ENCODE measurements at regions not wholly inside any gene's neighbourhood (a gene's known extent, or its start where the extent isn't known, plus 50 kb on each side); places are given as distances from the start of the nearest gene placed in this dataset.
A peak's percentile ranks its signal among the peaks of the same experiment; 100 is the strongest.

DNA sequence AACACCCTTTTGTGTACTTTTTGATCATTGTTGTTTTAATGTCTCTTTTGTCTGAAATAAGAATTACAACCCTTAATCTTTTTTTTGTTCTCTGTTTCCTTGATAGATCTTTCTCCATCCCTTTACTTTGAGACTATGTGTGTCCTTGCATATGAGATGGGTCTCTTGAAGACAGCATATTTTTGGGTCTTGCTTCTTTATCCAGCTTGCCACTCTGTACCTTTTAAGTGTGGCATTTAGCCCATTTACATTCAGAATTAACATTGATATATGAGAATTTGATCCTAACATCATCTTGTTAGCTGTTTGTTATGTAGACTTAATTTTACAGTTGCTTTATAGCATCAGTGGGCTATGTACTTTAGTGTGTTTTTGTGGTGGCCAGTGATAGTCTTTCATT is 382.5 kb downstream of the MED10 start:
- Histone ChIP-seq H3K27ac (no peak overlapping the region), H3K4me1 (replicated peaks in 1 of 2) (no peaks in the 10 kb centered on the region), H3K4me3 (no peak overlapping the region)
- in situ Hi-C loops (cut with MboI; ENCODE audit: low pct_unique_long_range_greater_than_20kb in 2 of 9, low sequenced_read_pairs in 9 of 9, unreplicated experiment in 9 of 9): no loop called here
- no peak for ATAC-seq (replicated peaks in 6 of 8)

DNA sequence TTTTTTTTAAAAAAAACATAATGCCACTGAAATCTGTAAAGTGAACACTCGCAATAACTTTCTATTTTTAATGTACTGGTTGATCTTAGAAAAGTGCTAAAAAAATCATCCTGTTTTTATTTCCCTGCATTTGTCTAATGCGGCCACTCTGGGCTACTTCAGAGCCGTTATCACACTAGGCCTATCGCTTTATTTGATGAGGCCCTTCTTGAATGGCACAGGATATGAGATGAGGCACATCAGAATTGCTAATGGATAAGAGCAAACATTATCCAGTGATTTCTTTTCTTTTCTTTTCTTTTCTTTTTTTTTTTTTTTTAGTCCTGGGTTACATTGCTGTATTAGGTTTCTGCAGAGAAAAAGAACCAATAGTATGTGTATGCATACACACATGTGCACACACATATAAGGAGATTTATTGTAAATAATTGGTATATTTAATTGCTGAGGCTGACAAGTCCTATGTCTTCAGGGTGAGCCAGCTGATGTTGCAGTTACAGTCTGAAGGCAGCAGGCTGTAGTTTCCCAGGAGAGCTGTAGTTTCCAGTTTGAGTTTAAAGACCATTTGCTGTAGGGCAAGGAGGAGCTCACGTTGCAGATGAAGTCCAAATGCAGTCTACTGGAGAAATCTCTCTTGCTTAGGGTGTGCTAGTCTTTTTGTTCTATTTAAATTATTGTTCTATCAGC is 391.7 kb downstream of the MED10 start:
- Histone ChIP-seq H3K4me3 (no peak overlapping the region), H3K4me1 (replicated peaks in 1 of 2) (peaks cover 0 to 15% of the 10 kb centered on the region in 2 donors), H3K27ac (no peak overlapping the region)
- peak in 6 of 8 experiments; percentile 30 to 90 (median 53) for ATAC-seq (replicated peaks in 6 of 8)
- 25 to 100% (median 76%) methylated on average over 1 to 5 of the region's 5 CpGs for WGBS, 10 experiments
- in situ Hi-C loops (cut with MboI; ENCODE audit: low pct_unique_long_range_greater_than_20kb in 2 of 9, low sequenced_read_pairs in 9 of 9, unreplicated experiment in 9 of 9): no loop called here

DNA sequence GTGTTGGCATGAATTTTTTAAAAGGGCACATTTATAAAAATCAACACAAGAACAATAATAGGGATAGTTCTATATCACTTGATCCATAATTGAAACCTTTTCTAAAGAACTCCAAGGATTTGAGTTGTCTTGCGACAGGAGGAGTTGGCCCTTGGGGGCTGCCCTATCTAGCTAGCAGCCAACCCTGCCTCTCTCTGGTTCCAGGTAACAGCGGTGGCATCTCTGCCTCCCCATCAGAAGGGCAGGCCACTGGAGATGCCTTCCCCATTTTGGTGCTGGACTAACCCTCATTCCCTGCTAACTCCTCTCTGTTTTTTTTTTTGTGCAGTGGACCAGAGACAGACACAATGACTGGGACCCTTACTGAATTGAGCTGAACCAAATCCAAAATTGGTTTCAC is 393.0 kb downstream of the MED10 start:
- in situ Hi-C loops (cut with MboI; ENCODE audit: low pct_unique_long_range_greater_than_20kb in 2 of 9, low sequenced_read_pairs in 9 of 9, unreplicated experiment in 9 of 9): no loop called here
- WGBS, 10 experiments: 86 to 100% (median 94%) methylated on average over 1 to 2 of the region's 2 CpGs; no CpG with 5 or more reads in 6 of the 10 experiments
- Histone ChIP-seq H3K4me3 (no peak overlapping the region), H3K4me1 (replicated peaks in 1 of 2) (peaks cover 3 to 18% of the 10 kb centered on the region in 2 donors), H3K27ac (no peak overlapping the region)
- no peak for ATAC-seq (replicated peaks in 6 of 8)

DNA sequence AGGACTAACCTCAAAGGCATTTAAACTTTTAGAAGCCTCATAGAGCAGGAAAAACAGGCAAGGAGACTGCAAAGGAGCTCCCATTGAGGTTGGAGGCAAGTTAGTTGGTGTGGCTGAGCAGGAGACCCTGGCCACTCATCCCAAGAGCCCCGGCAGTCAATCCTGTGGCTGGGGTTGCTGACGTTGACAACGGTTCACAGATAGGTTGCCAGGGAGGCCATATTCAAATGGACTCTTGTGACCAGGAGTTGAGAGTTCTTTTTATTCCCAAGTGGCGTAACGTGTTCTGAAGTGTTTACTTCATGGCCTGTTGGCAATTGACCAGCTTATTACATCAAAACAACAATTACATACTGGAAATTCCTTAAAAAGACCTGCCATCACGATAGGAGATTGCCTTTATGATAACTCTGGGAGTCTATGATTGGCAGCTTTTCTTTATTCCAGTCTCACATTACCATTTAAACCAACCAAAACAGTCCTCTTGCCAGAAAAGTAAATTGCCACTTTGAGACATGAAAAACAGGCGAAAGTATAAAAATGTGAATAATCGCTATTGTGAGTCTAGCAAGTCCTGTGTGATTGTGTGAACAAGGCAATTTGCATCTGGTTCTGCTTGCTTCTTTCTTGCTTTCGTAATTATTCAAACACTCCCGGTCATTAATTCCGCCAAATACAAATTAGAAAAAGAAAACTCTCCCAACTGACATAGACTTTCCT is 394.9 kb downstream of the MED10 start:
- in situ Hi-C loops (cut with MboI; ENCODE audit: low pct_unique_long_range_greater_than_20kb in 2 of 9, low sequenced_read_pairs in 9 of 9, unreplicated experiment in 9 of 9): no loop called here
- WGBS, 10 experiments: 20 to 97% (median 76%) methylated on average over 1 to 11 of the region's 11 CpGs
- peaks cover 18 to 38% of the 10 kb centered on the region in 2 donors for H3K4me1 ChIP-seq (replicated peaks in 1 of 2)
- no peak overlapping the region for H3K27ac ChIP-seq
- ATAC-seq (replicated peaks in 6 of 8): no peak
- no peak overlapping the region for H3K4me3 ChIP-seq

DNA sequence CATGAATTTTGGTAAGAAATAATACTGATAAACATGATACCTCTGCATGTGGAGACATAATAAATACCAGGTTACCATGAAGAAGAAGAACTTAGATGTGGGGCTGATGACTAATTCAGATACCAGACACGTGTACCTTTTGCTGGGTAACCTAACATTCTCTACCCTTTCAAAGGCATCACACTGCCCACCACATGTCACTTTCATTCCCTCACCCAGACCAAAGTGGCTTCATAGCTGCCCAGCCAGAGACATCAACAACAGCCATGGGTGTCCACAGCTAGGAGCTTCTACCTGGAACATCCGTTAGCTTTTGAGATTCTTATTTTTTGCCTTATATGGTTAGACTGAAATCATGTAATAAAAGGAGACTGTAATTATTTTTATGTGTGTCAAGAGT is 396.8 kb downstream of the MED10 start:
- in situ Hi-C loops (cut with MboI; ENCODE audit: low pct_unique_long_range_greater_than_20kb in 2 of 9, low sequenced_read_pairs in 9 of 9, unreplicated experiment in 9 of 9): no loop called here
- H3K4me1 ChIP-seq (replicated peaks in 1 of 2): peaks cover 18 to 36% of the 10 kb centered on the region in 2 donors

DNA sequence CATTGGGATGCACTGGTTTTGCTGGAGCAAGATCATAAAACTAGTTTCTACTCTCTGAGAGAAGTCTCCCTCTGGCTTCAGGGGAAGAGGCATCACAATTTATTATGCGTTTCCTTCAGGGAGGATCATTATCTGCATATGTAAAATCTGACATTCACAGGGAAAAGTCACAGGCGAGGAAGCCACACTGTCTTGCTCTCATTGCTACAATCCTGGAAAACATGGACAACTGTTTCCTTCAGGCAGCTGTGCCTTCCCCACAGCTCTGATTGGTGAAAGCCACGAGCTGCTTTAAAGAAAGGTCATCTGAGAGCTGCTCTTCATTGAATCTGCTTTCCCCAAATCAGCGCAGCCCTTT is 397.8 kb downstream of the MED10 start:
- peak in 3 of 8 experiments; percentile 79 to 87 (median 80) for ATAC-seq (replicated peaks in 6 of 8)
- WGBS, 10 experiments: 0 to 90% (median 37%) methylated on average over 1 to 4 of the region's 4 CpGs; no CpG with 5 or more reads in 1 of the 10 experiments
- in situ Hi-C loops (cut with MboI; ENCODE audit: low pct_unique_long_range_greater_than_20kb in 2 of 9, low sequenced_read_pairs in 9 of 9, unreplicated experiment in 9 of 9): no loop called here
- Histone ChIP-seq H3K4me1 (replicated peaks in 1 of 2) (peaks cover 18 to 28% of the 10 kb centered on the region in 2 donors), H3K4me3 (no peak overlapping the region), H3K27ac (no peak overlapping the region)

More for the DNA sequence above, 396.8 kb downstream of the MED10 start:
- ATAC-seq (replicated peaks in 6 of 8): no peak
- WGBS, 10 experiments: 0 to 100% (median 85%) methylated on average over 1 to 2 of the region's 2 CpGs; no CpG with 5 or more reads in 4 of the 10 experiments
- Histone ChIP-seq H3K27ac (no peak overlapping the region), H3K4me3 (no peak overlapping the region)

DNA sequence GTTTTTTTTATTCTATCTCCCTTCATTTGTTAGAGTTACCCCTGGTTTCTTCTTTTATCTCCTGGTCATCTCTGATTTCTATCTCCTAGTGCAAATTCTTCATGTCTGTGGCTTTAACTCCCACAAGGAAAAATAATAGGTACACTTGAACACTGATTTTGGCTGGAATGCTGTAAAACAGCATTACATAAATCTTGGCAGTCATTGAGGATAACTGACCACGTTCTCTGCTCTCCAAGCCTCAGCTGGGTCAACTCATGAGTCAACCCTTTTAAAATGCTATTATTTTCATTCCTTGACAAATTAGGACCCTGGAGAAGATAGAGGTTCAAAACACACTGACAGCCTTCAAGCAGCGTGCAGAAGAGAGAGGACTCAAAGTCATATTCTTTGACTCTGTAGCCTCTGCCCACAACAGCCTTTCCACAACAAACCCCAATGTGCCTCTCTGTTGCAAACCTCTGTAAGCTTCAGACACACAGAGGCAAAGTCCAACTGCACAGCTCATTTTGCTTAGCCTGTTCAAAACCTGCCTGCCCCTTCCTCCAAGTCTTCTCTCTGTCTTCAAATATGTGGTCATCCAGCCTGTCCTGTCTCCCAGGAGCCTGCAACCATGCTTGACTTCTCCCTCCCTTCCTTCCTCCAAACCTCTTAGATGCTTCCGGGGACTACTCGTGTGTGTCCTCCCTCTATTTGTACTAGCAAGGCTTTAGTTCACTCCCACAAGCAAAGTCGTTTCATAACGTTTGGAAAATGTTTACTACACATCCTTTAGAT is 398.4 kb downstream of the MED10 start:
- no peak overlapping the region for H3K27ac ChIP-seq
- in situ Hi-C loops (cut with MboI; ENCODE audit: low pct_unique_long_range_greater_than_20kb in 2 of 9, low sequenced_read_pairs in 9 of 9, unreplicated experiment in 9 of 9): no loop called here

DNA sequence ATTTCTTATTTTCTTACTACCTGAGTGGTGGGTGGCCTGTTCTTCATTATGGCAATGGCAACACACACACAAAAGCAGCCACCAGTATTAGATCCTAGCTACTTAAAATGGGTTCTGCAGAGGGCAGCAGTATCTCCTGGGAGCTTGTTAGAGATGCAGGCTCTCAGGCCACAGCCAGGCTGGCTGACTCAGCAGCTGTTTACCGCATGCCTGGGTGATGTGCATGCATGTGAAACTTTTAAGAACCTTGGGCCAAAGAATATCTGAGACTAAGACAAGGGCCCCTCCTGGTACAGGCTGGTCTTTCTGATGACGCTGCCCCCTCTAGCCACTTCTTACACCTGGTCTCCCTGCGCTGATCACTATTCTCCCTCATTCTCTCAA is 399.0 kb downstream of the MED10 start:
- H3K27ac ChIP-seq: no peak overlapping the region
- in situ Hi-C loops (cut with MboI; ENCODE audit: low pct_unique_long_range_greater_than_20kb in 2 of 9, low sequenced_read_pairs in 9 of 9, unreplicated experiment in 9 of 9): no loop called here

More for the DNA sequence above, 398.4 kb downstream of the MED10 start:
- ATAC-seq (replicated peaks in 6 of 8): peak; percentile 14 to 83 (median 48)
- Histone ChIP-seq H3K4me1 (replicated peaks in 1 of 2) (peaks cover 18 to 27% of the 10 kb centered on the region in 2 donors), H3K4me3 (no peak overlapping the region)
- WGBS, 10 experiments: 0 to 64% (median 30%) methylated on average over 1 to 6 of the region's 6 CpGs

DNA sequence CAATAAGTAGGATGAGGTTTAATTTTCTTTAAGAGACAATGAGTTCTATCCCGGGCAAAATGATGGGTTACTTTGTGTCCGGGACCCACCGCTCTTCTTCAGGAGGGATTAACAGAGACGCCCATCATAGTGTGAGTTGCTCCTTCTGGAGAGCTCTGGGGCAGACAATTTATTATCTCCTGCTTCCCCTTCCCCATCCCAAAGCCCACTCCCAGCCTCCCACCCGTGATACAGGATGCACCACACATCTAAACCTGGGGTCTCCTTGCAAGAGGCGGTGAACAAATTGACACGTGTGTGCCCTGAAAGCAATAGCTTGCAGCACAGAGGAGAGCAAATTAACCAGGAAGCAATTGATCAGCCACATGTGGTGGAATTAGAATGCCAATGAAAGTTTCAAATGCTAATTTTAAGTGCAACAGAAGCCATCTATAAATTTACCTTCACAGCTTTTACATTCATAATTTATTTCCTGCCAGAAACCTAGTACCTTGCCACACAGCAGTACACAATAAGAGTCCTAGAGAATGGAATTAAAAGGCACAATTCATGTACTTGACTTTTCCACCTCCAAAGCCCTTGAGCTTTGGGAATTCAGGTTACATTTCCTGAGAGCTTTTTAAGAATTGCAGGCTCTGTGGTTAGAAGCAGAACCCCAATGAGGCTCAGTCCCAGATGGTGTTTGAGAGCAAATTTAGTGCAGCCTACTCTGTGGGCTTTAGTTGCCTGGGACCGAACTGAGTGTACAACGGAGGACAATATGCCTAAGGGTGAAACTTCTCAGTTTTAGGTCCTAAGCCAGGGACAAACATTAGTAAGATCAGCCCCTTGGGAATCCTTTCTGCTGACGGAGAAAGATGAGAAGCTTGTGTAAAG is 399.6 kb downstream of the MED10 start:
- in situ Hi-C loops (cut with MboI; ENCODE audit: low pct_unique_long_range_greater_than_20kb in 2 of 9, low sequenced_read_pairs in 9 of 9, unreplicated experiment in 9 of 9): no loop called here
- H3K4me1 ChIP-seq (replicated peaks in 1 of 2): peaks cover 18 to 27% of the 10 kb centered on the region in 2 donors
- ATAC-seq (replicated peaks in 6 of 8): peak in 5 of 8 experiments; percentile 31 to 57 (median 37)
- no peak overlapping the region for H3K4me3 ChIP-seq
- no peak overlapping the region for H3K27ac ChIP-seq
- WGBS, 10 experiments: 7 to 100% (median 72%) methylated on average over 1 to 7 of the region's 10 CpGs

More for the DNA sequence above, 399.0 kb downstream of the MED10 start:
- no peak overlapping the region for H3K4me3 ChIP-seq
- peak; percentile 64 to 98 (median 91) for ATAC-seq (replicated peaks in 6 of 8)
- WGBS, 10 experiments: 0 to 83% (median 76%) methylated on average over 1 to 3 of the region's 3 CpGs; no CpG with 5 or more reads in 2 of the 10 experiments
- H3K4me1 ChIP-seq (replicated peaks in 1 of 2): peaks cover 18 to 27% of the 10 kb centered on the region in 2 donors

DNA sequence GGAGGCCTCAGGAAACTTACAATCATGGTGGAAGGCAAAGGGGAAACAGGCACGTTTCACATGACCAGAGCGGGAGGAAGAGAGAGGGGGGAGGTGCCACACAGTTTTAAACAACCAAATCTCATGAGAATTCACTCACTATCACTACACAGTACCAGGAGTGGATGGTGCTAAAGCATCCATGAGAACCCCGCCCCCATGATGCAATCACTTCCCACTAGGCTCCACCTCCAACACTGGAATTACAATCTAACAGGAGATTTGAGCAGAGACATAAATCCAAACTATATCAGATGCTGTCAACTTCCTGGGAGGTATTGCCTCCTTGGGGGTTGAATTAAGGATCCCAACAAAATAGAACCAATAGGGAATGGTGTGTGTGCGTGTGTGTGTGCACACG is 407.1 kb downstream of the MED10 start:
- WGBS, 10 experiments: 10 to 96% (median 71%) methylated on average over 1 to 5 of the region's 5 CpGs; no CpG with 5 or more reads in 3 of the 10 experiments

DNA sequence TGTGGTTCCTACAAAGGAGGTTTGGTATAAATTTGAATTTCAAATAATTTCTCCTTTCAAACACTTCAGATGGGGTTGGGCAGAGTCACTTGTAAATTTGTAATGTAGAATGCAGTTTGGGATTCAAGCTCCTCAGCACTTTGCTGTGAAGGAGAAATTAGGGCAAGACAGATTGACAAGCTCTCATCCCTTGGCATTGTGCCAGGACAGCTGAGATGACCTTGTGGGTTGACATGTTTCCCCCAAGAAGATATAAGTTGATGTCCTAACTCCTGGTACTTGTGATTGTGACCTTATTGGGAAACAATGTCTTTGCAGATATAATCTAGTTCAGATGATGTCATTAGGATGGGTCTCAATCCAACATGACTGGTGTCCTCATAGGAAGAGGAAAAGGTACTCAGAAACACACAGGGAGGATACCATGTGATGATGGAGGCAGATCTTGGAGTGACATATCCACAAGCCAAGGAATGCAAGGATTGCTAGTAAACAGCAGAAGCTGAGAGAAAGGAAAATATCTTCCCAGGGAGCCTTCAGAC is 408.3 kb downstream of the MED10 start:
- Histone ChIP-seq H3K4me3 (no peak overlapping the region), H3K27ac (no peak overlapping the region), H3K4me1 (replicated peaks in 1 of 2) (no peaks in the 10 kb centered on the region)
- in situ Hi-C loops (cut with MboI; ENCODE audit: low pct_unique_long_range_greater_than_20kb in 2 of 9, low sequenced_read_pairs in 9 of 9, unreplicated experiment in 9 of 9): no loop called here
- no peak for ATAC-seq (replicated peaks in 6 of 8)

More for the DNA sequence above, 407.1 kb downstream of the MED10 start:
- no peaks in the 10 kb centered on the region for H3K4me1 ChIP-seq (replicated peaks in 1 of 2)
- peak in 1 of 8 experiments; percentile 53 for ATAC-seq (replicated peaks in 6 of 8)
- in situ Hi-C loops (cut with MboI; ENCODE audit: low pct_unique_long_range_greater_than_20kb in 2 of 9, low sequenced_read_pairs in 9 of 9, unreplicated experiment in 9 of 9): no loop called here
- H3K4me3 ChIP-seq: no peak overlapping the region
- no peak overlapping the region for H3K27ac ChIP-seq

DNA sequence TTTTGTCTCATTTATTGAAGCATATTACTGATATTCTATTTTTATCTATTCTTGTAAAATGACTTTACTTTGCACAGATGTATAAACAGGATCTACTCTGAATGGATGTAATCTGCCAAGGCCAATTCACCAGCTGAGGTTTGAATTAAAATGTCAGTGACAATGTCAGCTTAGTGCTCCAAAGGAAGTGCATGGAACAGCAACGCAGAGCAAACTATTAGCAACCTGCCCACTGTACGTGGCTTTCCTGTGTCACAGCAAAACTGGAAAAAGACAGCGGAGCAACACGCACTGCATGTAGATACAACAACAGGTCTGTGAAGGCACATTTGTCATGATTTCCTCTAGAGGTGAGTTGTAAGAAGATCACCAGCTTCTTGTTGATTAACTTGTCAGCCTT is 409.4 kb downstream of the MED10 start:
- in situ Hi-C loops (cut with MboI; ENCODE audit: low pct_unique_long_range_greater_than_20kb in 2 of 9, low sequenced_read_pairs in 9 of 9, unreplicated experiment in 9 of 9): no loop called here
- H3K4me1 ChIP-seq (replicated peaks in 1 of 2): no peaks in the 10 kb centered on the region
- 37 to 100% (median 70%) methylated on average over 1 to 3 of the region's 4 CpGs; no CpG with 5 or more reads in 4 of the 10 experiments for WGBS, 10 experiments
- ATAC-seq (replicated peaks in 6 of 8): no peak
- no peak overlapping the region for H3K4me3 ChIP-seq
- H3K27ac ChIP-seq: no peak overlapping the region

All from motor neuron (in vitro differentiated cells).